ENCODE measurements at regions not wholly inside any gene's neighbourhood (a gene's known extent, or its start where the extent isn't known, plus 50 kb on each side); places are given as distances from the start of the nearest gene placed in this dataset.

DNA sequence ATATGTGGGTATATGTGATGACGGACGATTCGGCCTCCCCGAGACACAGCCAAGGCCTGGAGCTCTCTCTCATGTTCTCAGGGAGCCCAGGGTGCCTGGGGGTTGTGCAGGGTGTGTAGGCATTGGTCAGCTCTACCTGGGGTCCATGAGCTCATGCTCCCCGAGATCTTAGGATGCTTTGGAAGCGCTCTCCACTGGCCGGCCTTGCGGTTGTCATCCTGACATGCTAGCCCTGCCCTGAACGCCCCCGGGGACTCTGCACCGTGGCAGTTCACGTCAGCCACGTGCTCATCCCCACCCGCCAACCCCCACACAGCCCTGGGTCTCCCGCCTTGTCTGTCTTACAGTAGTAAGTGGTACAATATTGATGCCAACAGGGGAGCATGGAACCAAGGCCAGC, 67.8 kb downstream of the RTP5 start:
- no peak for ATAC-seq (ENCODE audit: low read depth in 2 of 2)
- DNase-seq, result no peak
- Mint-ChIP-seq H3K9me3 (peaks cover 0 to 8% (median 3%) of the 10 kb centered on the region in 7 donors), H3K27ac (no peak overlapping the region), H3K4me3 (no peak overlapping the region), H3K36me3 (peaks cover 14% of the 10 kb centered on the region), H3K4me1 (peaks cover 7 to 21% (median 10%) of the 10 kb centered on the region in 4 donors), H3K27me3 (no peaks in the 10 kb centered on the region)
- Histone ChIP-seq H3K4me1 (ENCODE audit: control insufficient read depth, insufficient read depth, low read length, poor library complexity, severe bottlenecking) (peaks cover 3% of the 10 kb centered on the region), H3K9me3 (ENCODE audit: control insufficient read depth in 2 of 2, low read length in 2 of 2) (no peaks in the 10 kb centered on the region), H3K4me3 (ENCODE audit: low read depth, low read length) (no peak overlapping the region), H3K27me3 (ENCODE audit: control insufficient read depth, insufficient read depth, low read length) (no peaks in the 10 kb centered on the region), H3K36me3 (ENCODE audit: control insufficient read depth, insufficient read depth, low read length) (no peaks in the 10 kb centered on the region), H3K27ac (ENCODE audit: insufficient read depth, low read length, poor library complexity, severe bottlenecking) (no peak overlapping the region)

DNA sequence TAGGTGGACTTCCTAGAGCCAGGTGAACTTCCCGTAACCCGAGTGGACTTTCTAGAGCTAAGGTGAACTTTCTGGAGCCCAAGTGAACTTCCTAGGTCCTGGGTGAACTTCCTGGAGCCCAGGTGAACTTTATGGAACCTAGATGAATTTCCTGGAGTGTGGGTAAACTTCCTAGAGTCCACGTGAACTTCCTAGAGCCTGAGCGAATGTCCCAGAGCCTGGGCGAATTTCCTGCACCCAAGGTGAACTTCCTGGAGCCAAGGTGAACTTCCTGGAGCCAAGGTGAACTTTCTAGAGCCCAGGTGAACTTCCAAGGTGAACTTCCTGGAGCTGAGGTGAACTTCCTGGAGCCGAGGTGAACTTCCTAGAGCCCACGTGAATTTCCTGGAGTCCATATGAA, 70.0 kb downstream of the RTP5 start:
- DNase-seq, result no peak
- peak overlapping the region in 1 of 3 donors; percentile 55 for H3K27ac Mint-ChIP-seq

DNA sequence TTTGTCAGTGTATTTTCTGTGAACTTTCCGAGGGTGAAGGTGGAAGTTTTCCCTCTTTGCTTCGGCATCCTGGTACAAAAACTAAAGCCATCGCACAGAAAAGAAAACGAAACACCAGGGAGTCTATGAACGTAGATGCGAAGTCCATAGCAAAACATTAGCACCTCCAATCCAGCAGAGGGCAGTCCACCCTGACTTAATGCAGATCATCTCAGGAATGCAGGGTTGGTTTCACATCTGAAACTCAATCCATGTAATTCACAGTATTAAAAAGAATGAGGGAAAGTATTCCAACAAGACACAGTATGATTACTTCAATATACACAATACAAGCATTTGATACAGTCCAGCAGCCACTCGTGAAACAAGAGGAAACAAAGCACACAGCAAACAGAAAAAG, 70.8 kb downstream of the RTP5 start:
- Mint-ChIP-seq H3K4me3 (no peak overlapping the region), H3K27ac (peak overlapping the region; percentile 2 to 72 (median 30)), H3K27me3 (no peaks in the 10 kb centered on the region), H3K4me1 (peaks cover 7 to 16% (median 9%) of the 10 kb centered on the region in 4 donors), H3K36me3 (peaks cover 13% of the 10 kb centered on the region), H3K9me3 (peaks cover 0 to 8% (median 2%) of the 10 kb centered on the region in 7 donors)
- no peaks in the 10 kb centered on the region for H3K4me1 ChIP-seq (ENCODE audit: control insufficient read depth, insufficient read depth, low read length, poor library complexity, severe bottlenecking)
- H3K27ac ChIP-seq (ENCODE audit: insufficient read depth, low read length, poor library complexity, severe bottlenecking), result no peak overlapping the region
- ATAC-seq (ENCODE audit: low read depth in 2 of 2) (no peak), DNase-seq (no peak)
- no peaks in the 10 kb centered on the region for H3K27me3 ChIP-seq (ENCODE audit: control insufficient read depth, insufficient read depth, low read length)
- H3K36me3 ChIP-seq (ENCODE audit: control insufficient read depth, insufficient read depth, low read length), result no peaks in the 10 kb centered on the region
- H3K4me3 ChIP-seq (ENCODE audit: low read depth, low read length), result no peak overlapping the region
- no peaks in the 10 kb centered on the region for H3K9me3 ChIP-seq (ENCODE audit: control insufficient read depth in 2 of 2, low read length in 2 of 2)

More for the DNA sequence above, 70.0 kb downstream of the RTP5 start:
- Histone ChIP-seq H3K4me3 (ENCODE audit: low read depth, low read length) (no peak overlapping the region), H3K27ac (ENCODE audit: insufficient read depth, low read length, poor library complexity, severe bottlenecking) (peak overlapping the region; percentile 67), H3K27me3 (ENCODE audit: control insufficient read depth, insufficient read depth, low read length) (no peaks in the 10 kb centered on the region), H3K36me3 (ENCODE audit: control insufficient read depth, insufficient read depth, low read length) (no peaks in the 10 kb centered on the region), H3K4me1 (ENCODE audit: control insufficient read depth, insufficient read depth, low read length, poor library complexity, severe bottlenecking) (no peaks in the 10 kb centered on the region), H3K9me3 (ENCODE audit: control insufficient read depth in 2 of 2, low read length in 2 of 2) (no peaks in the 10 kb centered on the region)
- Mint-ChIP-seq H3K9me3 (peaks cover 0 to 8% (median 2%) of the 10 kb centered on the region in 7 donors), H3K4me1 (peaks cover 7 to 16% (median 7%) of the 10 kb centered on the region in 4 donors), H3K4me3 (no peak overlapping the region), H3K36me3 (peaks cover 14% of the 10 kb centered on the region), H3K27me3 (no peaks in the 10 kb centered on the region)
- no peak for ATAC-seq (ENCODE audit: low read depth in 2 of 2)

DNA sequence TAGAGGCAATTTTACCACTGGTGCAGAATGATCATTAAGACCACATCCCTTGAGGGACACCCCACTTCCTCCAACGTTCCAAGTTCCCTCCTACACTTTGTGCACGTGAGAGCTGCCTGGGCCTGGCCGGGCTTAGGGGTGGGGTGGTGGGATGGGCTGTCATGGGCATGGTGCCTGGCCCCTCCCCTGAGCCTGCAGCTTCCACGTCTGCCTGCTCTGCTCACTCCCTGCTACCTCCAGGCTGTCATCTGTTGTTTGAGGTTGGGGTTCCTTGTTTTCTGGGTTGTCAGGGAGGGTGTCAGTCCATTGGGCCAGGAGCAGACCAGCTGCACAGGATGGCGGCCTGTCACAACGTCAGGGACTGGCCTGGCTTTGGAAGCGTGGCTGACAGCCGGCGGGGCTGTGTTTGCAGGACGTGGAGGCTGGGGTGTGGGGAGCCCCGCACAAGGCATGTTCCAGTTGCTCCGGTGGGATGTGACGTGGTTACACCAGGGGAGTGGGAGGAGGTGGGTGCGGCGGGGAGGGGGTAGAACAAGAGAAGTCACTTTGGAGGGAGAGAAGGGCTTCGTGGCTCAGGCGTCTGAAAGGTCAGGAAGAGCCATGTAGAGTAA, 72.3 kb downstream of the RTP5 start:
- Mint-ChIP-seq H3K4me1 (peaks cover 7 to 16% (median 9%) of the 10 kb centered on the region in 4 donors), H3K36me3 (peaks cover 9% of the 10 kb centered on the region), H3K27ac (no peak overlapping the region), H3K9me3 (peaks cover 0 to 8% (median 2%) of the 10 kb centered on the region in 7 donors), H3K4me3 (no peak overlapping the region), H3K27me3 (no peaks in the 10 kb centered on the region)
- no peak overlapping the region for H3K4me3 ChIP-seq (ENCODE audit: low read depth, low read length)
- H3K9me3 ChIP-seq (ENCODE audit: control insufficient read depth in 2 of 2, low read length in 2 of 2), result no peaks in the 10 kb centered on the region
- H3K27ac ChIP-seq (ENCODE audit: insufficient read depth, low read length, poor library complexity, severe bottlenecking), result no peak overlapping the region
- ATAC-seq (ENCODE audit: low read depth in 2 of 2) (no peak), DNase-seq (no peak)
- H3K36me3 ChIP-seq (ENCODE audit: control insufficient read depth, insufficient read depth, low read length), result no peaks in the 10 kb centered on the region
- no peaks in the 10 kb centered on the region for H3K4me1 ChIP-seq (ENCODE audit: control insufficient read depth, insufficient read depth, low read length, poor library complexity, severe bottlenecking)
- no peaks in the 10 kb centered on the region for H3K27me3 ChIP-seq (ENCODE audit: control insufficient read depth, insufficient read depth, low read length)

DNA sequence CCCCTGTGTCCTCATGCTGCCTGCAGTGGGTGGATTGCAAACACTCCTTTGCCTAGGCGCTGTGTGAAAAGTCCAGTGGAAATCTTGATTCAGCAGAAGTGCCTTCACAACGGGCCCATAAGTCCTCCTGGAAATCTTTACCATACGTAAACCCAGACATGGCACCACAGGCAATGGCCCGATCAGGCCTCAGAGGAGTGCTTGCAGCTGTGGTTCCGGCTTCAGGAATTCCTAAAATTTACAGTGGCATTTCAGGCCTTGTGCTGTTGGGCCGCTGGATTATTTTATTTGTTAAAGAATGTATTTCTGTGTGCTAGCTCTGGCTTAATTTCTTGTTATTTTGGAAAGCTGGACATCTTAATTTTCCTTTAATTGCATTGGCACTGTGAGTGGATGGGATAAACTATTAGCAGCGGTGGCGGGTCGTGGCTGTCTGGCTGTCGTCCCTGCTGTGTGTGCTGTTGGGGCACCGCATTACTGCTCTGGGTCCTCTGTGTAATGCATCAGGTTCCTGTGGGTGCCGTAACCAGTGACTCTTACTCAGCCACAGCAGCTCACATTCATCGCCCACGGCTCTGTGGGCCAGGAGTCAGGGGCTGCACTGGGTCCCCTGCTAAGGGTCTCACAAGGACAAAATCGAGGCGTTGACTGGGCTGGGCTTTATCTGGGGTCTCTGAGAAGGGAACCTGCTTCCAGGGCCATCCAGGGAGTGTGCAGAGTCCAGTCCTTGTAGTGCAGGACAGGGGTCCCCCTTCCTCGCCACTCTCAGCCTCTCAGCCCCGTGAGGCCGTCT, 73.1 kb downstream of the RTP5 start:
- Histone ChIP-seq H3K4me1 (ENCODE audit: control insufficient read depth, insufficient read depth, low read length, poor library complexity, severe bottlenecking) (no peaks in the 10 kb centered on the region), H3K9me3 (ENCODE audit: control insufficient read depth in 2 of 2, low read length in 2 of 2) (no peaks in the 10 kb centered on the region), H3K36me3 (ENCODE audit: control insufficient read depth, insufficient read depth, low read length) (no peaks in the 10 kb centered on the region), H3K27me3 (ENCODE audit: control insufficient read depth, insufficient read depth, low read length) (no peaks in the 10 kb centered on the region), H3K27ac (ENCODE audit: insufficient read depth, low read length, poor library complexity, severe bottlenecking) (no peak overlapping the region), H3K4me3 (ENCODE audit: low read depth, low read length) (no peak overlapping the region)
- ATAC-seq (ENCODE audit: low read depth in 2 of 2) (no peak), DNase-seq (no peak)
- no peak overlapping the region for H3K27ac Mint-ChIP-seq
- peaks cover 7 to 16% (median 9%) of the 10 kb centered on the region in 4 donors for H3K4me1 Mint-ChIP-seq
- H3K36me3 Mint-ChIP-seq, result peaks cover 9% of the 10 kb centered on the region
- peaks cover 0 to 8% (median 2%) of the 10 kb centered on the region in 7 donors for H3K9me3 Mint-ChIP-seq
- H3K4me3 Mint-ChIP-seq, result no peak overlapping the region
- no peaks in the 10 kb centered on the region for H3K27me3 Mint-ChIP-seq

DNA sequence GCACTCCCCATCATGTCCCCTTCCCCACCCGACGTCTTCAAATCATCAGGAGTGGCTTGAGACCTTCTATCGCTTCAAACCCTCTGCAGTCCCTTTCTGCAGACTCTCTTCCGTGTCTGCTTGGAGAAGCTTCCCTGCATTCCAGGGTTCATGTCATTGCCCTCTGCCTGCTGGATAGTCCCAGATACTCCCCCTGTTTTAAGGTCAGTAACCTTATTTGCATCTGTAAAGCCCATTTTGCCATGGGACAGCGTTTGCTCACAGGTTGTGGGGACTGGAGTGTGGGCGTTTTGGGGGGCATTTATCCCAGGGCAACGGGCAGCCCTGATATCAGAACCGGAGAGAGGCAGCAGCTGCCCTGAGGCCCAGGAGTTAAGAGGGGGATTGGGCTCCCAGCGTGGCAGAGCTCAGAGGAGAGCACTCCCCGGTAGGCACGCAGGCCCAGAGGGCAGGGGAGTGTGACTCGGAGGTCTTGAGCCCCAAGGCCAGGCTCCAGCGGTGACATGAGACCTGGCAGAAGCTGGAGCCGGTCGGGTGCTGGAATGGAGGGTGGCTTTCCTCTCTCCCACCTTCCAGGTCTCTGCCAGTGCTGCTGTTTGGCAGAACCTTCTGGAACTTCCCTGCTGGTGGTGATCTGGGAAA, 73.8 kb downstream of the RTP5 start:
- no peak overlapping the region for H3K4me3 ChIP-seq (ENCODE audit: low read depth, low read length)
- ATAC-seq (ENCODE audit: low read depth in 2 of 2) (no peak), DNase-seq (no peak)
- H3K27ac ChIP-seq (ENCODE audit: insufficient read depth, low read length, poor library complexity, severe bottlenecking), result no peak overlapping the region
- Mint-ChIP-seq H3K4me1 (peaks cover under 1 to 12% (median 6%) of the 10 kb centered on the region in 4 donors), H3K9me3 (peaks cover 0 to 4% (median 0%) of the 10 kb centered on the region in 7 donors), H3K27ac (no peak overlapping the region), H3K27me3 (no peaks in the 10 kb centered on the region), H3K4me3 (no peak overlapping the region), H3K36me3 (peaks cover 6% of the 10 kb centered on the region)
- H3K27me3 ChIP-seq (ENCODE audit: control insufficient read depth, insufficient read depth, low read length), result no peaks in the 10 kb centered on the region
- no peaks in the 10 kb centered on the region for H3K9me3 ChIP-seq (ENCODE audit: control insufficient read depth in 2 of 2, low read length in 2 of 2)
- no peaks in the 10 kb centered on the region for H3K4me1 ChIP-seq (ENCODE audit: control insufficient read depth, insufficient read depth, low read length, poor library complexity, severe bottlenecking)
- H3K36me3 ChIP-seq (ENCODE audit: control insufficient read depth, insufficient read depth, low read length), result no peaks in the 10 kb centered on the region

DNA sequence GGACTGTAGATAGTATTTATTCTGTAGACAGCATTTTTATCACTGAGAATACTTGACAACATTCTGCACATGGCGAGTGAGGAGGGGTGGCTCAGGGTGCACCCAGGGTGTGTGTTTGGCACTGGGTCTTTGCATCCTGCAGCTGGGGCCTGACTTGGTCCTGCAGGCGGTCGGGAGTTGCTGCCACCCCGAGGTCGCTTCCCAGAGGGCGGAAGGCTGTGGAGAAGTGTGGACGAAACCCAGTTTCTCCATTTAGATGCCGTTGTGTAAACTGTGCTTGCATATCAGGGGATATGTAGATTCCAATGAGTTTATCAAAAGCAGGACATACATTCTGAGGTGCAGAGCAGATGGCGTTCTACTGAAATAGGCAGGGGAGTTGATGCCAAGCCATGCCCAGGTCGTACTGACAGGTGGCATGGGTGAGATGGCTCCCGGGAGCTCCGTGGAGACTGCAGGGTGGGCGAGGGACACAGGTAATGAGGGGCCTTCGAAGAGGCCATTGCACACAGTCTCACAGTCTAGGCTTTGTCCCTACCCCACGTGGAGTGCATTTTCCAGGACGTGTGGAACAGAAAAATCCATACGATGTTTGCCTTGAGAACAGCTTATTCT, 74.5 kb downstream of the RTP5 start:
- Mint-ChIP-seq H3K27me3 (no peaks in the 10 kb centered on the region), H3K4me1 (peaks cover 0 to 10% (median 3%) of the 10 kb centered on the region in 4 donors), H3K27ac (peak overlapping the region in 1 of 3 donors; percentile 84), H3K4me3 (no peak overlapping the region), H3K9me3 (peaks cover 0 to 2% (median 0%) of the 10 kb centered on the region in 7 donors), H3K36me3 (peaks cover 9% of the 10 kb centered on the region)
- Histone ChIP-seq H3K27me3 (ENCODE audit: control insufficient read depth, insufficient read depth, low read length) (no peaks in the 10 kb centered on the region), H3K27ac (ENCODE audit: insufficient read depth, low read length, poor library complexity, severe bottlenecking) (no peak overlapping the region), H3K36me3 (ENCODE audit: control insufficient read depth, insufficient read depth, low read length) (no peaks in the 10 kb centered on the region), H3K4me3 (ENCODE audit: low read depth, low read length) (no peak overlapping the region), H3K4me1 (ENCODE audit: control insufficient read depth, insufficient read depth, low read length, poor library complexity, severe bottlenecking) (no peaks in the 10 kb centered on the region), H3K9me3 (ENCODE audit: control insufficient read depth in 2 of 2, low read length in 2 of 2) (no peaks in the 10 kb centered on the region)
- ATAC-seq (ENCODE audit: low read depth in 2 of 2) (no peak), DNase-seq (no peak)
